ENCODE measurements at regions not wholly inside any gene's neighbourhood (a gene's known extent, or its start where the extent isn't known, plus 50 kb on each side); places are given as distances from the start of the nearest gene placed in this dataset.

GRCh38 chr10:106467506-106467905 is 697.0 kb downstream of the SORCS1 start:
- no peak for DNase-seq (ENCODE audit: low spot score)

GRCh38 chr10:106457522-106457921 is 707.0 kb downstream of the SORCS1 start:
- no peak for DNase-seq (ENCODE audit: low spot score)

GRCh38 chr10:106454233-106454632 is 710.3 kb downstream of the SORCS1 start:
- no peak for DNase-seq (ENCODE audit: low spot score)

- no peak for DNase-seq (ENCODE audit: low spot score)
Observed at GRCh38 chr10:106450966-106451365, 713.5 kb downstream of the SORCS1 start.

GRCh38 chr10:106446920-106447319 is 717.6 kb downstream of the SORCS1 start:
- no peak for DNase-seq (ENCODE audit: low spot score)

GRCh38 chr10:106442223-106442622 is 722.3 kb downstream of the SORCS1 start:
- DNase-seq (ENCODE audit: low spot score) = no peak

GRCh38 chr10:106440767-106441166 is 723.7 kb downstream of the SORCS1 start:
- no peak for DNase-seq (ENCODE audit: low spot score)

GRCh38 chr10:106440355-106440754 is 724.2 kb downstream of the SORCS1 start:
- no peak for DNase-seq (ENCODE audit: low spot score)

GRCh38 chr10:106439366-106439765 is 725.1 kb downstream of the SORCS1 start:
- DNase-seq (ENCODE audit: low spot score) = no peak

- no peak for DNase-seq (ENCODE audit: low spot score)
Observed at GRCh38 chr10:106438386-106438785, 726.1 kb downstream of the SORCS1 start.

- no peak for DNase-seq (ENCODE audit: low spot score)
Observed at GRCh38 chr10:106436123-106436715, 728.3 kb downstream of the SORCS1 start.

- no peak for DNase-seq (ENCODE audit: low spot score)
Observed at GRCh38 chr10:106435081-106435480, 729.4 kb downstream of the SORCS1 start.

- DNase-seq (ENCODE audit: low spot score) = no peak
Observed at GRCh38 chr10:106424981-106425380, 739.5 kb downstream of the SORCS1 start.

GRCh38 chr10:106424054-106424453 is 740.5 kb downstream of the SORCS1 start:
- DNase-seq (ENCODE audit: low spot score) = no peak

- no peak for DNase-seq (ENCODE audit: low spot score)
Observed at GRCh38 chr10:106410331-106410730, 754.2 kb downstream of the SORCS1 start.

GRCh38 chr10:106405141-106405540 is 759.4 kb downstream of the SORCS1 start:
- no peak for DNase-seq (ENCODE audit: low spot score)

- no peak for DNase-seq (ENCODE audit: low spot score)
Observed at GRCh38 chr10:106402458-106402857, 762.0 kb downstream of the SORCS1 start.

GRCh38 chr10:106401967-106402366 is 762.5 kb downstream of the SORCS1 start:
- DNase-seq (ENCODE audit: low spot score) = no peak

- peak; percentile 5 for DNase-seq (ENCODE audit: low spot score)
Observed at GRCh38 chr10:106401161-106401560, 763.3 kb downstream of the SORCS1 start.

- no peak for DNase-seq (ENCODE audit: low spot score)
Observed at GRCh38 chr10:106399112-106399511, 765.4 kb downstream of the SORCS1 start.

GRCh38 chr10:106396192-106396591 is 768.3 kb downstream of the SORCS1 start:
- DNase-seq (ENCODE audit: low spot score) = no peak

GRCh38 chr10:106395041-106395749 is 769.3 kb downstream of the SORCS1 start:
- no peak for DNase-seq (ENCODE audit: low spot score)

- DNase-seq (ENCODE audit: low spot score) = no peak
Observed at GRCh38 chr10:106392778-106393177, 771.7 kb downstream of the SORCS1 start.

GRCh38 chr10:106387063-106387462 is 777.4 kb downstream of the SORCS1 start:
- DNase-seq (ENCODE audit: low spot score) = no peak

Data from NAMALWA (cell line).